Calu3 (cell line): ENCODE measurements at regions not wholly inside any gene's neighbourhood (a gene's known extent, or its start where the extent isn't known, plus 50 kb on each side); places are given as distances from the start of the nearest gene placed in this dataset.

ENCODE experiments used
- BruUV-seq: library from RNA; stranded (reverse); fragments of 400-500 nt; replicated peaks from 2 replicates; lab custom pipeline; 2021; lab: Mats Ljungman, UMichigan
- CTCF ChIA-PET: fragments of 300-600 bp; sonication (Branson Sonifier 250); formaldehyde crosslinking; loops from one replicate; lab custom pipeline; 2022; ENCODE audit warnings: antibody characterized with exemption; lab: Charles Lee
- DNase-seq: peaks from one replicate; pipeline ENCODE4 v3.0.0; 2022
- H3K27ac Mint-ChIP-seq: one replicate; pipeline ENCODE4 v1.8.0; 2022; ENCODE audit warnings: mixed read lengths; ENCODE audit not compliant: unreplicated experiment
- H3K27me3 Mint-ChIP-seq: one replicate; pipeline ENCODE4 v1.8.0; 2022; ENCODE audit warnings: mixed read lengths; ENCODE audit not compliant: unreplicated experiment
- H3K36me3 Mint-ChIP-seq: one replicate; pipeline ENCODE4 v1.8.0; 2022; ENCODE audit warnings: mild to moderate bottlenecking, moderate library complexity, mixed read lengths; ENCODE audit not compliant: insufficient read depth, unreplicated experiment
- H3K4me1 Mint-ChIP-seq: one replicate; pipeline ENCODE4 v1.8.0; 2022; ENCODE audit warnings: mild to moderate bottlenecking, low read depth, mixed read lengths; ENCODE audit not compliant: unreplicated experiment
- H3K4me3 Mint-ChIP-seq: one replicate; pipeline ENCODE4 v1.8.0; 2022; ENCODE audit warnings: mild to moderate bottlenecking, low read depth, moderate library complexity, mixed read lengths; ENCODE audit not compliant: unreplicated experiment
- H3K9me3 Mint-ChIP-seq: one replicate; pipeline ENCODE4 v1.8.0; 2022; ENCODE audit warnings: low read depth, mixed read lengths; ENCODE audit not compliant: unreplicated experiment
- CTCF ChIP-seq: fragments of 200-600 bp; IDR thresholded peaks from one replicate; pipeline ENCODE4 v1.8.0; 2022; ENCODE audit warnings: antibody characterized with exemption; ENCODE audit not compliant: unreplicated experiment
- intact Hi-C: fragments of 100-400 bp; cut with micrococcal nuclease; formaldehyde crosslinking; loops from one replicate; pipeline ENCODE4 v1.10.0; 2022; ENCODE audit not compliant: unreplicated experiment

- H3K4me1 Mint-ChIP-seq, result peaks cover 21% of the 10 kb centered on the region
- no peak for DNase-seq
- H3K9me3 Mint-ChIP-seq, result peaks cover 4% of the 10 kb centered on the region
- CTCF ChIA-PET, result no interaction called here
- no peaks in the 10 kb centered on the region for H3K27me3 Mint-ChIP-seq
- intact Hi-C loops, result loop anchor here (5.0 to 10.0 kb wide), 3 partner anchors 235 to 578 kb away; partner anchors contain the start of gene HMGB1
- no peak overlapping the region for H3K27ac Mint-ChIP-seq
- BruUV-seq, result no TSS peak
- H3K4me3 Mint-ChIP-seq, result no peak overlapping the region
- no peaks in the 10 kb centered on the region for H3K36me3 Mint-ChIP-seq
- TF ChIP-seq CTCF, result no peak
Measured at GRCh38 chr13:31042481-31043165, 110.2 kb downstream of the TEX26 start.

- peaks cover 4% of the 10 kb centered on the region for H3K9me3 Mint-ChIP-seq
- CTCF ChIA-PET, result no interaction called here
- H3K4me1 Mint-ChIP-seq, result peaks cover 21% of the 10 kb centered on the region
- no peak for TF ChIP-seq CTCF
- H3K4me3 Mint-ChIP-seq, result no peak overlapping the region
- BruUV-seq, result no TSS peak
- no peak for DNase-seq
- no peaks in the 10 kb centered on the region for H3K36me3 Mint-ChIP-seq
- no peaks in the 10 kb centered on the region for H3K27me3 Mint-ChIP-seq
- intact Hi-C loops, result loop anchor here (5.0 to 10.0 kb wide), 3 partner anchors 235 to 577 kb away; partner anchors contain the start of gene HMGB1
- no peak overlapping the region for H3K27ac Mint-ChIP-seq
Measured at GRCh38 chr13:31042049-31042448, 109.6 kb downstream of the TEX26 start.

GRCh38 chr13:31038834-31039552 is 106.5 kb downstream of the TEX26 start:
- Mint-ChIP-seq H3K36me3 (no peaks in the 10 kb centered on the region), H3K4me1 (peaks cover 21% of the 10 kb centered on the region), H3K27me3 (peaks cover 9% of the 10 kb centered on the region), H3K4me3 (peak overlapping the region; percentile 3), H3K9me3 (peaks cover 4% of the 10 kb centered on the region), H3K27ac (peak overlapping the region; percentile 15)
- CTCF ChIA-PET, result no interaction called here
- intact Hi-C loops, result no loop called here
- BruUV-seq, result no TSS peak
- no peak for DNase-seq
- TF ChIP-seq CTCF, result no peak

GRCh38 chr13:31037874-31038500 is 105.5 kb downstream of the TEX26 start:
- Mint-ChIP-seq H3K27me3 (peaks cover 17% of the 10 kb centered on the region), H3K4me1 (peaks cover 21% of the 10 kb centered on the region), H3K27ac (no peak overlapping the region), H3K9me3 (peaks cover 4% of the 10 kb centered on the region), H3K4me3 (no peak overlapping the region), H3K36me3 (no peaks in the 10 kb centered on the region)
- no peak for DNase-seq
- BruUV-seq, result no TSS peak
- CTCF ChIA-PET, result no interaction called here
- intact Hi-C loops, result no loop called here
- TF ChIP-seq CTCF, result no peak
